Parathyroid adenoma (tissue), 2 donors: ENCODE measurements at regions not wholly inside any gene's neighbourhood (a gene's known extent, or its start where the extent isn't known, plus 50 kb on each side); places are given as distances from the start of the nearest gene placed in this dataset.
"Not testable (repeated sequence)": the region's sequence is repeated elsewhere in the genome, so short reads cannot be mapped to it uniquely, and the experiment has no call there.

Source experiments
- H2AFZ ChIP-seq: fragments of 300-600 bp; sonication (generic); one replicate; pipeline ENCODE4 v1.7.0; 2017; ENCODE audit warnings: antibody characterized with exemption, mild to moderate bottlenecking
- H3K27ac ChIP-seq: fragments of 300-600 bp; sonication (generic); one replicate; pipeline ENCODE4 v1.7.0; 2017
- H3K27me3 ChIP-seq: fragments of 300-600 bp; sonication (generic); one replicate; pipeline ENCODE4 v1.7.0; 2017; ENCODE audit warnings: low read length; ENCODE audit not compliant: control insufficient read depth, insufficient read depth
- H3K36me3 ChIP-seq: fragments of 300-600 bp; sonication (generic); one replicate; pipeline ENCODE4 v1.7.0; 2017; ENCODE audit warnings: low read length; ENCODE audit not compliant: control insufficient read depth, insufficient read depth
- H3K4me1 ChIP-seq: fragments of 300-600 bp; sonication (generic); one replicate; pipeline ENCODE4 v1.7.0; 2017; ENCODE audit warnings: control low read depth
- H3K4me2 ChIP-seq: fragments of 300-600 bp; sonication (generic); one replicate; pipeline ENCODE4 v1.7.0; 2017; ENCODE audit warnings: low read length
- H3K4me3 ChIP-seq: fragments of 300-600 bp; sonication (generic); one replicate; pipeline ENCODE4 v1.7.0; 2017; ENCODE audit warnings: low read depth, low read length
- H3K79me2 ChIP-seq: fragments of 300-600 bp; sonication (generic); one replicate; pipeline ENCODE4 v1.7.0; 2017; ENCODE audit warnings: control low read depth
- H3K9ac ChIP-seq: fragments of 300-600 bp; sonication (generic); one replicate; pipeline ENCODE4 v1.7.0; 2017; ENCODE audit warnings: mild to moderate bottlenecking
- H3K9me3 ChIP-seq: fragments of 300-600 bp; sonication (generic); one replicate; pipeline ENCODE4 v1.7.0; 2017; ENCODE audit warnings: low read length; ENCODE audit not compliant: control insufficient read depth
- TF ChIP-seq, protein P1 (sequence below): fragments of 300-600 bp; sonication (generic); IDR thresholded peaks from one replicate; pipeline ENCODE4 v1.7.0; 2017; ENCODE audit warnings: antibody characterized with exemption, mild to moderate bottlenecking
- donor health status: primary hyperparathyroidism.

DNA sequence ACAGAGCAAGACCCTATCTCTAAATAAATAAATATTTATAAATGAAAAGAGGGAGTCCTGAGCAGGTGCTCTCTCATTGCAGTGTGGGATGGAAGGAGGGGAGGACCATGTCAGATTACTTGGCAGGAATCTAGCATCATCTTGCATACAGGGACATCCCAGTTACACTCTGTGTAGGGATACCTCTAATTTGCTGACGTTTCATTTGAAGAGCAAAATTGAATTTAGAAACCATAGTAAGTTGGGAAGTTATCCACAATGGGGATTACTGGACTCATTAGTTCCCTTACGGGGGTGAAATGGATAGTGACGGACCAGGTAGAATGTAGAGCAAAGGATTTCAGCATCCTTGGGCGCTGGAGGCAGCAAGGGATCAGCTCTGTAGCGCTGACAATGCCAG lies 52.1 kb downstream of the ARHGEF18 start:
- H3K36me3 ChIP-seq = no peaks in the 10 kb centered on the region
- peaks cover 61% of the 10 kb centered on the region for H3K79me2 ChIP-seq
- H2AFZ ChIP-seq = no peak overlapping the region
- H3K9me3 ChIP-seq = no peaks in the 10 kb centered on the region
- H3K27me3 ChIP-seq = no peaks in the 10 kb centered on the region
- H3K27ac ChIP-seq = no peak overlapping the region
- no peak overlapping the region for H3K9ac ChIP-seq
- no peak overlapping the region for H3K4me3 ChIP-seq
- TF ChIP-seq, protein P1, sequence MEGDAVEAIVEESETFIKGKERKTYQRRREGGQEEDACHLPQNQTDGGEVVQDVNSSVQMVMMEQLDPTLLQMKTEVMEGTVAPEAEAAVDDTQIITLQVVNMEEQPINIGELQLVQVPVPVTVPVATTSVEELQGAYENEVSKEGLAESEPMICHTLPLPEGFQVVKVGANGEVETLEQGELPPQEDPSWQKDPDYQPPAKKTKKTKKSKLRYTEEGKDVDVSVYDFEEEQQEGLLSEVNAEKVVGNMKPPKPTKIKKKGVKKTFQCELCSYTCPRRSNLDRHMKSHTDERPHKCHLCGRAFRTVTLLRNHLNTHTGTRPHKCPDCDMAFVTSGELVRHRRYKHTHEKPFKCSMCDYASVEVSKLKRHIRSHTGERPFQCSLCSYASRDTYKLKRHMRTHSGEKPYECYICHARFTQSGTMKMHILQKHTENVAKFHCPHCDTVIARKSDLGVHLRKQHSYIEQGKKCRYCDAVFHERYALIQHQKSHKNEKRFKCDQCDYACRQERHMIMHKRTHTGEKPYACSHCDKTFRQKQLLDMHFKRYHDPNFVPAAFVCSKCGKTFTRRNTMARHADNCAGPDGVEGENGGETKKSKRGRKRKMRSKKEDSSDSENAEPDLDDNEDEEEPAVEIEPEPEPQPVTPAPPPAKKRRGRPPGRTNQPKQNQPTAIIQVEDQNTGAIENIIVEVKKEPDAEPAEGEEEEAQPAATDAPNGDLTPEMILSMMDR = no peak
- no peak overlapping the region for H3K4me2 ChIP-seq
- H3K4me1 ChIP-seq = peaks cover 12% of the 10 kb centered on the region

DNA sequence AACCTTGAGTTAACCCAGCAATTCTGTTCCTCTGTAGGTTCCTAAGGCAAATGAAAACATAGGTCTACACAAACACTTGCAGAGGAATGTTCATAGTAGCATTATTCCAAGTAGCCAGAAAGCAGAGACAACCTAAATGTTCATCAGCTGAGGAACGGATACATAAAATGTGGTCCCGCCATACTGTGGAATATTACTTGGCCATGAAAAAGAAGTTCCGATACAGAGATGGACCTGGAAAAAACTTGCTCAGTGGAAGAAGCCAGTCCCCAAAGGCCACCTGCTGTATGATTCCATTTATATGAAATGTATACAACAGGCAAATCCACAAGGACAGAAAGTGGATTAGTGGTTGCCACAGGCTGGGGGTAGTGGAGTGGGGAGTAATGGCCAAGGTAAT lies 53.0 kb downstream of the ARHGEF18 start:
- TF ChIP-seq, protein P1 = no peak
- H3K79me2 ChIP-seq = peaks cover 60% of the 10 kb centered on the region
- no peaks in the 10 kb centered on the region for H3K27me3 ChIP-seq
- no peaks in the 10 kb centered on the region for H3K9me3 ChIP-seq
- H3K4me2 ChIP-seq = no peak overlapping the region
- no peak overlapping the region for H2AFZ ChIP-seq
- no peak overlapping the region for H3K4me3 ChIP-seq
- no peak overlapping the region for H3K9ac ChIP-seq
- peaks cover 10% of the 10 kb centered on the region for H3K4me1 ChIP-seq
- H3K27ac ChIP-seq = no peak overlapping the region
- no peaks in the 10 kb centered on the region for H3K36me3 ChIP-seq

DNA sequence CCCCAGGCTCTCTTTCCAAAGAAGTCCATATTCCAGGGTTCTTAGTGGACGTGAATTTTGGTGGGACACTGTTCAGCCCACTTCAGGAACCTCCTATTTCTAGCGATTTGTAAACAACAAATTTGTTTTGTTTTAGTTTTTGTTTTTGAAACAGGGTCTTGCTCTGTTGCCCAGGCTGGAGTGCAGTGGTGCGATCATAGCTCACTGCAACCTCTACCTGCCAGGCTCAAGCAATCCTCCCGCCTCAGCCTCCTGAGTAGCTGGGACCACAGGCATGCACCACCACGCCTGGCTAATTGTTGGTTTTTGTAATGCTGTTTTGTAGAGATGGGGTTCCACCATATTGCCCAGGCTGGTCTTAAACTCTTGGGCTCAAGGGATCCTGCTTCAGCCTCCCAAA lies 56.7 kb downstream of the ARHGEF18 start:
- not testable (repeated sequence) for H3K9ac ChIP-seq, H3K9me3 ChIP-seq, H3K4me3 ChIP-seq, H3K27me3 ChIP-seq, H3K36me3 ChIP-seq, H2AFZ ChIP-seq, H3K4me2 ChIP-seq, H3K4me1 ChIP-seq, H3K27ac ChIP-seq
- peaks cover 56% of the 10 kb centered on the region for H3K79me2 ChIP-seq

DNA sequence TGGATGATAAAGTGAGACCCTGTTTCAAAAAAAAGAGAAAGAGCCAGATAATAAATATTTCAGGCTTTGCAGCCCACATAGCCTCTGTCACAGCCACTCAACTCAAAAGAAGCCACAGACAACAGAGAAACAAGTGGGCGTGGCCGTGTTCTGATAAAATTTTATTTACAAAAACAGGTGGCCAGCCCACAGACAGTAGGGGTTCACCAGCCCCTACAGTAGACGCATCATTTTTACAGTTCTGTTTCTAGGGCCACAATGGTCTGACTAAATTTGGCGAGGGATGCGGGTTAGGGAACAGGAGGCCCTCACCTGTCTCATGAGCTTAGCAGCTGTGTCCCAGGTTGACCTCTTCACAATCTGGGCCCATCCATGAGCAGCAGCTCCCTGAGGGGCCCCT lies 59.5 kb downstream of the ARHGEF18 start:
- H3K4me1 ChIP-seq = no peaks in the 10 kb centered on the region
- H3K9ac ChIP-seq = no peak overlapping the region
- H3K36me3 ChIP-seq = no peaks in the 10 kb centered on the region
- H3K27ac ChIP-seq = no peak overlapping the region
- no peaks in the 10 kb centered on the region for H3K27me3 ChIP-seq
- H3K4me2 ChIP-seq = no peak overlapping the region
- TF ChIP-seq, protein P1 = no peak
- H3K4me3 ChIP-seq = no peak overlapping the region
- H3K79me2 ChIP-seq = peaks cover 35% of the 10 kb centered on the region
- H2AFZ ChIP-seq = no peak overlapping the region
- H3K9me3 ChIP-seq = no peaks in the 10 kb centered on the region

DNA sequence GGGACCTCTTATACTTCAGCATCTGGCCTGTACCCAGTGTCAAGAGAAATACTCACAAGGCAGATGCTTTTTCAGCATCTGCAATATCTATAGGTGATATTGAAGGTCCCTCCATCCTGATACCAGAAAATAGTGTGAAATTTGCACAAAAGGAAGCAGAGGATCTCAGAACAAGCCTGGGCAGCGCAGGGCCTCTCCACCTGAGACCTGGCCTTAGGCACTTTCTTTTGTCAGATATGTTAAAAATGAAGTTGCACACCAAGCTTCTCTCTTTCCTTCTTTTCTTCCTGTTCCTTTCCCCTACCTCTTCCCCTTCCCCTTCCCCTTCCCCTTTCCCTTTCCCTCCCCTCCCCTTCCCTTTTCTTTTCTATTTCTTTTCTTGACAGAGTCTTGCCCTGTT lies 62.2 kb downstream of the ARHGEF18 start:
- H3K27me3 ChIP-seq = no peaks in the 10 kb centered on the region
- H3K9ac ChIP-seq = no peak overlapping the region
- no peak overlapping the region for H3K27ac ChIP-seq
- no peak overlapping the region for H2AFZ ChIP-seq
- no peak overlapping the region for H3K4me2 ChIP-seq
- peaks cover 17% of the 10 kb centered on the region for H3K79me2 ChIP-seq
- TF ChIP-seq, protein P1 = no peak
- peaks cover 3% of the 10 kb centered on the region for H3K4me1 ChIP-seq
- H3K9me3 ChIP-seq = no peaks in the 10 kb centered on the region
- H3K36me3 ChIP-seq = no peaks in the 10 kb centered on the region
- H3K4me3 ChIP-seq = no peak overlapping the region
